HL-60 (cell line): ENCODE measurements at regions not wholly inside any gene's neighbourhood (a gene's known extent, or its start where the extent isn't known, plus 50 kb on each side); places are given as distances from the start of the nearest gene placed in this dataset.

Experiments used
- CTCF ChIP-seq: IDR thresholded peaks from one replicate; pipeline ENCODE4 v1.5.1; 2011; ENCODE audit warnings: low read length, control low read depth, inconsistent platforms; ENCODE audit not compliant: insufficient read depth
- POLR2AphosphoS5 ChIP-seq: IDR thresholded peaks from 2 replicates; pipeline ENCODE4 v1.6.1; 2012; ENCODE audit warnings: low read depth

- TF ChIP-seq CTCF (no peak), POLR2AphosphoS5 (no peak)
Measured at GRCh38 chr2:8490166-8490721, 191.6 kb upstream of the ID2 start.
